ENCODE measurements at regions not wholly inside any gene's neighbourhood (a gene's known extent, or its start where the extent isn't known, plus 50 kb on each side); places are given as distances from the start of the nearest gene placed in this dataset.
"Not testable (repeated sequence)": the region's sequence is repeated elsewhere in the genome, so short reads cannot be mapped to it uniquely, and the experiment has no call there.

GRCh38 chr6:11459079-11459610 lies 78.4 kb upstream of the TMEM170B start:
- no peaks in the 10 kb centered on the region; a peak in 1 of 4 replicates for H3K4me1 ChIP-seq (ENCODE audit: control insufficient read depth in 1 of 2, insufficient read depth in 2 of 2, low read depth in 1 of 2, low read length in 1 of 2)
- H3F3A ChIP-seq (replicated peaks; ENCODE audit: insufficient read depth): no peaks in the 10 kb centered on the region
- DNase-seq: no peak
- no peaks in the 10 kb centered on the region for H3K27me3 ChIP-seq (ENCODE audit: insufficient read depth)
- H3K9me2 ChIP-seq: no peaks in the 10 kb centered on the region
- no peak overlapping the region for H3K4me3 ChIP-seq (ENCODE audit: low read depth in 2 of 2, low read length in 1 of 2)
- POLR2A ChIA-PET: no interaction called here
- TF ChIP-seq NRF1 (IDR thresholded peaks at IDR 0.05; ENCODE audit: low read depth, low read length): no peak
- TF ChIP-seq EP300 (IDR thresholded peaks at IDR 0.05; ENCODE audit: borderline replicate concordance in 1 of 2, low read depth in 1 of 2, low read length in 1 of 2): no peak
- TF ChIP-seq MEF2A (IDR thresholded peaks at IDR 0.05; ENCODE audit: borderline replicate concordance, low read depth): no peak
- no peak for TF ChIP-seq CHD2 (IDR thresholded peaks at IDR 0.05; ENCODE audit: low read length, partially characterized antibody)
- no peak for TF ChIP-seq EZH2phosphoT487 (IDR thresholded peaks at IDR 0.05; ENCODE audit: borderline replicate concordance, low read depth)
- no peak for TF ChIP-seq YY1 (IDR thresholded peaks at IDR 0.05; ENCODE audit: low read depth)
- CTCF ChIA-PET: interaction anchor here (0.6 to 1.3 kb wide), 3 partner anchors 12 to 150 kb away, joined by 3 read pairs; no protein-coding TSS in a partner anchor
- H4K20me1 ChIP-seq (ENCODE audit: insufficient read depth): no peaks in the 10 kb centered on the region
- no peaks in the 10 kb centered on the region for H3K36me3 ChIP-seq (replicated peaks in 1 of 2; ENCODE audit: control insufficient read depth in 1 of 2, insufficient read depth in 2 of 2, low read length in 1 of 2)
- WGBS (ENCODE audit: low lambda C conversion rate): 91% methylated on average over 2 of the region's 2 CpGs
- H3K9ac ChIP-seq: no peak overlapping the region
- no peak overlapping the region for H3K27ac ChIP-seq (ENCODE audit: low read depth in 2 of 2, low read length in 1 of 2)
- no peaks in the 10 kb centered on the region for H3K79me2 ChIP-seq (ENCODE audit: insufficient read depth)
- H2AFZ ChIP-seq (ENCODE audit: low read depth): no peak overlapping the region
- no peaks in the 10 kb centered on the region for H3K9me3 ChIP-seq
- H3K4me2 ChIP-seq: no peak overlapping the region

- Histone ChIP-seq H3K4me3 (ENCODE audit: low read depth in 2 of 2, low read length in 1 of 2) (no peak overlapping the region), H3K9me3 (no peaks in the 10 kb centered on the region), H3K4me1 (ENCODE audit: control insufficient read depth in 1 of 2, insufficient read depth in 2 of 2, low read depth in 1 of 2, low read length in 1 of 2) (no peaks in the 10 kb centered on the region; a peak in 1 of 4 replicates), H3K79me2 (ENCODE audit: insufficient read depth) (no peaks in the 10 kb centered on the region), H3K4me2 (no peak overlapping the region), H3K36me3 (replicated peaks in 1 of 2; ENCODE audit: control insufficient read depth in 1 of 2, insufficient read depth in 2 of 2, low read length in 1 of 2) (no peaks in the 10 kb centered on the region), H3K27me3 (ENCODE audit: insufficient read depth) (no peaks in the 10 kb centered on the region), H3K27ac (ENCODE audit: low read depth in 2 of 2, low read length in 1 of 2) (no peak overlapping the region), H3K9ac (no peak overlapping the region), H2AFZ (ENCODE audit: low read depth) (no peak overlapping the region; the same call in 1 of the 2 replicates), H4K20me1 (ENCODE audit: insufficient read depth) (no peaks in the 10 kb centered on the region), H3F3A (replicated peaks; ENCODE audit: insufficient read depth) (no peaks in the 10 kb centered on the region), H3K9me2 (no peaks in the 10 kb centered on the region)
- POLR2A ChIA-PET: no interaction called here
- 86% methylated on average over 2 of the region's 2 CpGs for WGBS (ENCODE audit: low lambda C conversion rate)
- CTCF ChIA-PET: interaction anchor here (1.1 to 1.3 kb wide), 2 partner anchors 38 to 149 kb away, joined by 3 read pairs; no protein-coding TSS in a partner anchor
- TF ChIP-seq GATA2 (CRISPR knock-in tag; IDR thresholded peaks at IDR 0.05): no peak
- TF ChIP-seq SMC3 (IDR thresholded peaks at IDR 0.05; ENCODE audit: low read depth, low read length): no peak
- TF ChIP-seq TEAD4 (IDR thresholded peaks at IDR 0.05; ENCODE audit: borderline replicate concordance, insufficient read depth): no peak
- TF ChIP-seq FOSL2 (IDR thresholded peaks at IDR 0.05; ENCODE audit: borderline replicate concordance, low read depth): no peak
- no peak for TF ChIP-seq MXI1 (IDR thresholded peaks at IDR 0.05; ENCODE audit: low read depth, low read length)
- no peak for TF ChIP-seq TCF12 (IDR thresholded peaks at IDR 0.05)
- TF ChIP-seq POLR2AphosphoS5 (IDR thresholded peaks at IDR 0.05; ENCODE audit: low read depth, low read length): no peak
- no peak for TF ChIP-seq REST (IDR thresholded peaks at IDR 0.05; ENCODE audit: low read depth, low read length)
- no peak for TF ChIP-seq NFIC (IDR thresholded peaks at IDR 0.05; ENCODE audit: borderline replicate concordance)
- no peak for DNase-seq
These were observed 79.0 kb upstream of the TMEM170B start for GRCh38 chr6:11458509-11458908.

GRCh38 chr6:11457422-11457821 lies 80.1 kb upstream of the TMEM170B start:
- H3K27ac ChIP-seq (ENCODE audit: low read depth in 2 of 2, low read length in 1 of 2); POLR2A ChIA-PET; H3K4me3 ChIP-seq (ENCODE audit: low read depth in 2 of 2, low read length in 1 of 2); H3K79me2 ChIP-seq (ENCODE audit: insufficient read depth); H3K36me3 ChIP-seq (replicated peaks in 1 of 2; ENCODE audit: control insufficient read depth in 1 of 2, insufficient read depth in 2 of 2, low read length in 1 of 2); CTCF ChIA-PET; H3F3A ChIP-seq (replicated peaks; ENCODE audit: insufficient read depth); H4K20me1 ChIP-seq (ENCODE audit: insufficient read depth); H2AFZ ChIP-seq (ENCODE audit: low read depth); DNase-seq; H3K9ac ChIP-seq; H3K4me2 ChIP-seq; H3K9me2 ChIP-seq; H3K27me3 ChIP-seq (ENCODE audit: insufficient read depth); H3K9me3 ChIP-seq; H3K4me1 ChIP-seq (ENCODE audit: control insufficient read depth in 1 of 2, insufficient read depth in 2 of 2, low read depth in 1 of 2, low read length in 1 of 2): not testable (repeated sequence)
- WGBS (ENCODE audit: low lambda C conversion rate): 58% methylated on average over 6 of the region's 6 CpGs

- H3K4me1 ChIP-seq (ENCODE audit: control insufficient read depth in 1 of 2, insufficient read depth in 2 of 2, low read depth in 1 of 2, low read length in 1 of 2); H3K27me3 ChIP-seq (ENCODE audit: insufficient read depth); H3K36me3 ChIP-seq (replicated peaks in 1 of 2; ENCODE audit: control insufficient read depth in 1 of 2, insufficient read depth in 2 of 2, low read length in 1 of 2); H3K27ac ChIP-seq (ENCODE audit: low read depth in 2 of 2, low read length in 1 of 2); H3K4me2 ChIP-seq; H4K20me1 ChIP-seq (ENCODE audit: insufficient read depth); H3K4me3 ChIP-seq (ENCODE audit: low read depth in 2 of 2, low read length in 1 of 2); DNase-seq; H3F3A ChIP-seq (replicated peaks; ENCODE audit: insufficient read depth); H3K79me2 ChIP-seq (ENCODE audit: insufficient read depth); H3K9me2 ChIP-seq; POLR2A ChIA-PET; H3K9me3 ChIP-seq; H3K9ac ChIP-seq; H2AFZ ChIP-seq (ENCODE audit: low read depth): not testable (repeated sequence)
- WGBS (ENCODE audit: low lambda C conversion rate): 81% methylated on average over 8 of the region's 8 CpGs
- CTCF ChIA-PET: interaction anchor here (1.2 kb wide), 1 partner anchor 9 kb away, joined by 3 read pairs; no protein-coding TSS in a partner anchor
These were observed 85.4 kb upstream of the TMEM170B start for GRCh38 chr6:11452106-11452505.
